ENCODE measurements at regions not wholly inside any gene's neighbourhood (a gene's known extent, or its start where the extent isn't known, plus 50 kb on each side); places are given as distances from the start of the nearest gene placed in this dataset.
"Not testable (repeated sequence)": the region's sequence is repeated elsewhere in the genome, so short reads cannot be mapped to it uniquely, and the experiment has no call there.

DNA sequence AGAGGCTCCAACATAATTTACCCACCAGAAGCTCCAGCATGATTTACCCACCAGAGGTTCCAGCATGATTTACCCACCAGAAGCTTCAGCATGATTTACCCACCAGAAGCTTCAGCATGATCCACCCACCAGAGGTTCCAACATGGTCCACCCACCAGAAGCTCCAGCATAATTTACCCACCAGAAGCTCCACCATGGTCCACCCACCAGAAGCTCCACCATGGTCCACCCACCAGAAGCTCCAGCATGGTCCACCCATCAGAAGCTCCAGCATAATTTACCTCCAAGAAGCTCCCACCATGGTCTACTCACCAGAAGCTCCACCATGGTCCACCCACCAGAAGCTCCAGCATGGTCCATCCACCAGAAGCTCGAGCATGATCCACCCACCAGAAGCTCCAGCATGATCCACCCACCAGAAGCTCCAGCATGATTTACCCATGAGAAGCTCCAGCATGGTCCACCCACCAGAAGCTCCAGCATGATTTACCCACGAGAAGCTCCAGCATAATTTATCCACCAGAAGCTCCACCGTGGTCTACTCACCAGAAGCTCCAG lies 137.0 kb upstream of the TPTE start:
- H3K9me3 ChIP-seq (ENCODE audit: low read depth); H3K27me3 ChIP-seq (replicated peaks; ENCODE audit: insufficient read depth); H3K9ac ChIP-seq; DNase-seq; H4K20me1 ChIP-seq (ENCODE audit: insufficient read depth); H3K4me2 ChIP-seq (ENCODE audit: unreplicated experiment); H3K36me3 ChIP-seq (ENCODE audit: low read depth); H3K9me2 ChIP-seq (ENCODE audit: insufficient read depth); H3K79me2 ChIP-seq (ENCODE audit: insufficient read depth); H3K4me3 ChIP-seq; H2AFZ ChIP-seq; in situ Hi-C loops (cut with MboI); H3K27ac ChIP-seq; H3K4me1 ChIP-seq (ENCODE audit: insufficient read depth); H3F3A ChIP-seq (ENCODE audit: insufficient read depth): not testable (repeated sequence)
- 10 to 11% methylated on average over 3 of the region's 3 CpGs for WGBS, 2 experiments (ENCODE audit: low coverage in 1 of 2, low lambda C conversion rate in 2 of 2, missing lambda C conversion rate in 2 of 2)

GRCh38 chr21:10385202-10385601 lies 136.2 kb upstream of the TPTE start:
- H2AFZ ChIP-seq; H3K9me3 ChIP-seq (ENCODE audit: low read depth); H3K79me2 ChIP-seq (ENCODE audit: insufficient read depth); H3K4me3 ChIP-seq; H3K36me3 ChIP-seq (ENCODE audit: low read depth); H3K9ac ChIP-seq; H3K4me1 ChIP-seq (ENCODE audit: insufficient read depth); in situ Hi-C loops (cut with MboI); H3K27me3 ChIP-seq (replicated peaks; ENCODE audit: insufficient read depth); H3F3A ChIP-seq (ENCODE audit: insufficient read depth); H4K20me1 ChIP-seq (ENCODE audit: insufficient read depth); DNase-seq; H3K27ac ChIP-seq; H3K4me2 ChIP-seq (ENCODE audit: unreplicated experiment); H3K9me2 ChIP-seq (ENCODE audit: insufficient read depth): not testable (repeated sequence)
- WGBS, 2 experiments (ENCODE audit: low coverage in 1 of 2, low lambda C conversion rate in 2 of 2, missing lambda C conversion rate in 2 of 2) = 33 to 38% methylated on average over 3 of the region's 3 CpGs

DNA sequence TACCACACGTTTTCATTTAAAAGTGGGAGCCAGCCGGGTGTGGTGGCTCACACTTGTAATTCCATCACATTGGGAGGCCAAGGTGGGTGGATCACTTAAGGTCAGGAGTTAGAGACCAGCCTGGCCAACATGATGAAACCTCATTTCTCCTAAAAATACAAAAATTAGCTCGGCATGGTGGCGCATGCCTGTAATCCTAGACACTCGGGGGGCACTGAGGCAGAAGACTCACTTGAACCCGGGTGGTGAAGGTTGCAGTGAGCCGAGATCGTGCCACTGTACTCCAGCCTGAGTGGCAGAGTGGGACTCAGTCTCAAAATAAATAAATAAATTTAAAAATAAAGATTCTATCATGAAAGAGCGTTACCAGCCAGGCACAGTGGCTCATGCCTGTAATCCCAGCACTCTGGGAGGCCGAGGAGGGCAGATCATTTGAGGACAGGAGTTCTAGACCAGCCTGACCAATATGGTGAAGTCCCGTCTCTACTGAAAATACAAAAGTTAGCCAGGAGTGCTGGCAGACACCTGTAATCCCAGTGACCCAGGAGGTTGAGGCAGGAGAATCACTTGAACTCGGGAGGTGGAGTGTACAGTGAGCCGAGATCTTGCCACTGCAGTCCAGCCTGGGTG lies 135.4 kb upstream of the TPTE start:
- in situ Hi-C loops (cut with MboI) = not testable (repeated sequence)
- 28% methylated on average over 13 of the region's 13 CpGs for WGBS, 2 experiments (ENCODE audit: low coverage in 1 of 2, low lambda C conversion rate in 2 of 2, missing lambda C conversion rate in 2 of 2)

GRCh38 chr21:10387692-10388450 lies 133.5 kb upstream of the TPTE start:
- H3K9me2 ChIP-seq (ENCODE audit: insufficient read depth); H3K79me2 ChIP-seq (ENCODE audit: insufficient read depth); H3K4me1 ChIP-seq (ENCODE audit: insufficient read depth); H4K20me1 ChIP-seq (ENCODE audit: insufficient read depth); H3F3A ChIP-seq (ENCODE audit: insufficient read depth); H3K27ac ChIP-seq; H3K27me3 ChIP-seq (replicated peaks; ENCODE audit: insufficient read depth); H3K36me3 ChIP-seq (ENCODE audit: low read depth); H3K9me3 ChIP-seq (ENCODE audit: low read depth); H3K4me3 ChIP-seq; H3K9ac ChIP-seq; H2AFZ ChIP-seq; DNase-seq; H3K4me2 ChIP-seq (ENCODE audit: unreplicated experiment); in situ Hi-C loops (cut with MboI): not testable (repeated sequence)
- 17 to 21% methylated on average over 3 of the region's 3 CpGs for WGBS, 2 experiments (ENCODE audit: low coverage in 1 of 2, low lambda C conversion rate in 2 of 2, missing lambda C conversion rate in 2 of 2)

More for the DNA sequence above, 135.4 kb upstream of the TPTE start:
- not testable (repeated sequence) for H3K27ac ChIP-seq; H3K9me2 ChIP-seq (ENCODE audit: insufficient read depth); H3F3A ChIP-seq (ENCODE audit: insufficient read depth); H3K36me3 ChIP-seq (ENCODE audit: low read depth); H4K20me1 ChIP-seq (ENCODE audit: insufficient read depth); H2AFZ ChIP-seq; H3K79me2 ChIP-seq (ENCODE audit: insufficient read depth); DNase-seq; H3K27me3 ChIP-seq (replicated peaks; ENCODE audit: insufficient read depth); H3K4me3 ChIP-seq; H3K9me3 ChIP-seq (ENCODE audit: low read depth); H3K9ac ChIP-seq; H3K4me1 ChIP-seq (ENCODE audit: insufficient read depth); H3K4me2 ChIP-seq (ENCODE audit: unreplicated experiment)

DNA sequence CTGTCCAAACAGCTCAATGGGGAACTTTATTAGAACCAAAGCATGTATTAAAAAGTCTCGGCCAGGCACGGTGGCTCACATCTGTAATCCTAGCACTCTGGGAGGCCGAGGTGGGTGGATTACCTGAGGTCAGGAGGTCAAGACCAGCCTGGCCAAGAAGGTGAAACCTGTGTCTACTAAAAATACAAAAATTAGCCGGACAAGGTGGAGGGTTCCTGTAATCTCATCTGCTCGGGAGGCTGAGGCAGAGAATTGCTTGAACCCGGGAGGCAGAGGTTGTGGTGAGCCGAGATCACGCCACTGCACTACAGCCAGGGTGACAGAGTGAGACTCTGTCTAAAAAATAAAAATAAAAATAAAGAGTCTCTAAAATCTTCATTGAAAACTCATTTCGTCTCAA lies 132.8 kb upstream of the TPTE start:
- H3K79me2 ChIP-seq (ENCODE audit: insufficient read depth); in situ Hi-C loops (cut with MboI); H3K9ac ChIP-seq; H3F3A ChIP-seq (ENCODE audit: insufficient read depth); H3K4me1 ChIP-seq (ENCODE audit: insufficient read depth); H3K9me2 ChIP-seq (ENCODE audit: insufficient read depth); H3K4me3 ChIP-seq; H2AFZ ChIP-seq; H3K27me3 ChIP-seq (replicated peaks; ENCODE audit: insufficient read depth); H3K27ac ChIP-seq; H3K36me3 ChIP-seq (ENCODE audit: low read depth); H4K20me1 ChIP-seq (ENCODE audit: insufficient read depth); H3K9me3 ChIP-seq (ENCODE audit: low read depth); H3K4me2 ChIP-seq (ENCODE audit: unreplicated experiment); DNase-seq: not testable (repeated sequence)
- 22% methylated on average over 9 of the region's 9 CpGs for WGBS, 2 experiments (ENCODE audit: low coverage in 1 of 2, low lambda C conversion rate in 2 of 2, missing lambda C conversion rate in 2 of 2)

- H3K4me2 ChIP-seq (ENCODE audit: unreplicated experiment); H3K36me3 ChIP-seq (ENCODE audit: low read depth); H3K27ac ChIP-seq; H3F3A ChIP-seq (ENCODE audit: insufficient read depth); DNase-seq; H3K79me2 ChIP-seq (ENCODE audit: insufficient read depth); H3K9ac ChIP-seq; H4K20me1 ChIP-seq (ENCODE audit: insufficient read depth); H3K4me1 ChIP-seq (ENCODE audit: insufficient read depth); H3K4me3 ChIP-seq; in situ Hi-C loops (cut with MboI); H3K27me3 ChIP-seq (replicated peaks; ENCODE audit: insufficient read depth); H2AFZ ChIP-seq; H3K9me3 ChIP-seq (ENCODE audit: low read depth); H3K9me2 ChIP-seq (ENCODE audit: insufficient read depth): not testable (repeated sequence)
- 0% methylated on average over 1 of the region's 1 CpG for WGBS, 2 experiments (ENCODE audit: low coverage in 1 of 2, low lambda C conversion rate in 2 of 2, missing lambda C conversion rate in 2 of 2)
These were observed 129.1 kb upstream of the TPTE start for GRCh38 chr21:10392301-10392700.

GRCh38 chr21:10395963-10396362 lies 125.4 kb upstream of the TPTE start:
- H3K4me2 ChIP-seq (ENCODE audit: unreplicated experiment); H3K27me3 ChIP-seq (replicated peaks; ENCODE audit: insufficient read depth); H3K4me1 ChIP-seq (ENCODE audit: insufficient read depth); H3K79me2 ChIP-seq (ENCODE audit: insufficient read depth); H3K9me3 ChIP-seq (ENCODE audit: low read depth); H3K4me3 ChIP-seq; H3K9me2 ChIP-seq (ENCODE audit: insufficient read depth); H3K9ac ChIP-seq; H2AFZ ChIP-seq; in situ Hi-C loops (cut with MboI); DNase-seq; H3F3A ChIP-seq (ENCODE audit: insufficient read depth); H4K20me1 ChIP-seq (ENCODE audit: insufficient read depth); H3K36me3 ChIP-seq (ENCODE audit: low read depth); H3K27ac ChIP-seq: not testable (repeated sequence)
- 25 to 39% methylated on average over 1 of the region's 1 CpG for WGBS, 2 experiments (ENCODE audit: low coverage in 1 of 2, low lambda C conversion rate in 2 of 2, missing lambda C conversion rate in 2 of 2)
